LoVo (cell line): ENCODE measurements at regions not wholly inside any gene's neighbourhood (a gene's known extent, or its start where the extent isn't known, plus 50 kb on each side); places are given as distances from the start of the nearest gene placed in this dataset.

Source experiments
- DNase-seq: peaks from one replicate; pipeline ENCODE4 v3.0.0-alpha.2; 2016; ENCODE audit warnings: low spot score

DNA sequence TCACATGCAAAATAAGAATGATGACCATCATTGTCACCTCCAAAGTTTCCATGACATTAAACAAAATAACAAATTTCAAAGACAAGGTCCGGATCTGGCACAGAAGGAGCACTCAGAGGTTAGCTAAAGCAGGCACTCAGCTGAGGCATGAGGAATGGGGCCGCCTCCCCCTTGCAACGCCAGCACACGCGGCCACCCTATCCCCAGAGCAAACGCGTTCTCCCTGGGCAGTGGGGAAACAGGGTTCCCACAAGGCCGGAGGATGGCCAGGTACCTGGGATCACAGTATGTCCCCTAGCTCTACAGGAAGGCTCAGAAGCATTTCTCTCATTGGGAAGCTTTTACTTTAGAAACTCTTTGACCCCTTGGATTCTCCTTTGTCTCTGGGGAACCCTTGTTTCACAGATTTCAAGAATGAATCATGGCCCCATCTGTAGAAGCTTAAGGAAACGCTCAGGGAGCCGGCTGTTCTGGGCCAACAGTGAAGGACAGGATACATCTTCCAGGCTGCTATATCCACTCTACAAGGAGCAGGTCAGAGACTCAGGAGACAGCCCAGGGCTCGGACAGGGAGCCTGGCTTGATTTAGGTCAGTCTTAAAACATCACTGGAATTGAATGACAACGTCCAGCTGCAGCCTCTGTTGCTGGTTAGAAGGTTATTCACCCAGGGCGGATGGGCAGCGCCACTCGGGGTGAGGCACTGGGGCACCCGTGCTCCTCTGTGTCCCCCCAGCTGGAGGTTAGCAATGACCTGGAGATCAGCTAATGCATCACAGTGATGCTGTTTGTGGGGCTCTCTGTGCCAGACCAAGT lies 496.4 kb downstream of the NPHP4 start:
- DNase-seq = no peak

DNA sequence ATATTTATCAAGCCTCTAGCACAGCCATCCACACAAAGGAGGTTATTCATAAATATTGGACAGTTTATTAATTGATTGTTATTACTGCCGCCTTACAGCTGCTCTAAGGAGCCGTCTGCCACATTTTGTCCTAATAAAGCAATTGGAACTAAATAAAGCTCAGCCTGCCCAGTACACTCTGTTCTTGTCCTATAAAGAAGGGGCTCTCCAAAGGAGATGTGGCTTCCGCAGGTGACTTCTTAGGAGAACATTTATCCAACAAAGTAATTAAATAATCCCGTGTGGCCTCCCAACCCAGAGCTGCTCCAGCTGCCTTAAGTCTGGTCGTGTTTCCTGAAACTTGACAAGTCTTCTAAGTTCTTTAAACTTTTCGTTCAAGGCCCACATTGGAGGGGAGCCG lies 497.7 kb downstream of the NPHP4 start:
- DNase-seq = no peak

DNA sequence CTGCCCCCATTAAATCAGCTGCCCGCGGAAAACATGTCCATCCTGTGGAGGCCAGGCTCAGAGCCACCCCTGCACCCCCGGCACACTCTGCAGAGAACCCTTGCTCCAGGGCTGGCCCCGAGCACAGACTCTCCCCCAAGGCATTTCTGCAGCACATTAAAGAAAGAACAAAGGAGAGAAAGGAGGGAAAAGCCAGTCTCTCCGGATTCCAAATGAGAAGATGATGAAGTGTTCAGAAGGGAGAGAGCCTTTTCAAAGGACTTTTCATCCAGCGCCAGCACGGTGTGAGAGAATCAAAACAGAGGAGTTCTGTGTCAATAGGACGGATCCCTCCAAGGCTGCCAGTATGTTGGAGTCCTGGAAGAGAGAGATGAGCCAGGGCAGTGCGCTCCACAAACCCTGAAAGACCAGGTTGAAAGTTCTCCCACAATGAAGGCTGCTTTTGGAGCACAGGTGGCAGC lies 498.3 kb downstream of the NPHP4 start:
- DNase-seq = no peak

DNA sequence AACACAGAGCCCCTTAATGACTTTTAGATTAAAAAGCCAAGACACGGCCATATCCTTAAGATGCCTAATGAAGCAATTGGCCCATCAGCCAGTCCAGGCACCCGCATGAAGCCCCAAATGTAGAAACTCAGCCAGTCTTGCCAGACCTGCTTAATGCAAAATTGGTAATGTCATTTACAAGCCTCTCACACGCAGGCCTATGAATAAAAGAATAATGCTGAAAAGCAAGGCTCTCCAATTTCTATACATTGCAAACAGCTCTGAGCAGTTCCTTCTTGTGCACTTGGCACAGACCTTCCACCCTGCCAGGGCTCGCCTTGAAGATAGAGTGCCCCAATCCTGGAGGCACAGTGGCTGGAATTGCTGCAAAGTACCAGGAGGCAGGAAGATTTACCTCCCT lies 498.9 kb downstream of the NPHP4 start:
- no peak for DNase-seq

DNA sequence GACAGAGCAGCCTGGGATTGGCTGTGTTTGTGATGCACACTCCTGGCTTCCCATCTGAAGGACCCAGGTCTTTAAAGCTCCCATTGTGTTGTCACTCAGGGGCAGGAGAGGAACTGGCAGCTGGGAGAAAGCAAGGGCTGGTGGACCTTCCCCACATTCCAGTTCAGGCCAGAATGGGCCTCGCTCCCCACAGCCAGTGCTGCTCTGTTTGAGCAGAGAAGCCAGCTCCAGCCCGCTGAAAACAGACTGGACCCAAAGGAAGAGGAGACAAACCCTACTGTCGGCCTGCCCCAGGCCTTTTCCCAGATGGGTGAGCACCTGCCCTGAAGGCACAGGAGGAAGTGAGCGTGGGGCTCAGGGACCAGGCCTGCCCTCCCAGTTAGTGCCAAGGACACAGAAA lies 499.4 kb downstream of the NPHP4 start:
- no peak for DNase-seq

DNA sequence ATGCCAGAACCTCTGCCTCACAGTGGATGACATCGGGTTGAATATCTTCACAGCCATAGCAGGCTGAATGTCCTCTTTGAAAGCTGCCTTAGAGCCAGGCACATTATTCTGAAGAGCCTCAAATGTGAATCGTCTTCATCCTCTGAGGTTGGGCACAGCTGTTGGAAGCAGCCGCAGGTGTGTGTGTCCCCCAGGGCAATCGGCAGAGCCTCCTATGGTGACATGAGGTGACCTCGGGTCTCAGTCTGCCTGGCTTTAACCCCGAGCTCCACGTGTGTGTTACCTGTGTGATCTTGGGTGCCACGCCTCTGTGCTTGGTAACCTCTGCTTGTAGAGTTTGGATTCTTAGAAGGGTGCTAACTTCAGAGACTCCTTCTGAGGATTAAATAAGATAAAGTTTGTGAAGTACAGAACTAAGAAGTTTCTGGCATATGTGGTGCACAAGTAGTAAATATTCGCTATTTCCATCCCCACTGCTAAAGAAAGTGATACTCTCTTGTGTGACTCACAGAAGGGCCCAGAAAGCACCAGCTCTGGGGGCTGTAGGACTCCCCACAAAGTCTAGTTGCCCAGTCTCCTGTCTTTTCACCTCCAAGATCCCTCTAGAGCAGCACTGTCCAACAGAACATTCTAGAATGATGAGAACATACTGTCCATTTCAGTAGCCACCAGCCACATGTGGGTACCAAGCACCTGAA lies 500.9 kb downstream of the NPHP4 start:
- no peak for DNase-seq

DNA sequence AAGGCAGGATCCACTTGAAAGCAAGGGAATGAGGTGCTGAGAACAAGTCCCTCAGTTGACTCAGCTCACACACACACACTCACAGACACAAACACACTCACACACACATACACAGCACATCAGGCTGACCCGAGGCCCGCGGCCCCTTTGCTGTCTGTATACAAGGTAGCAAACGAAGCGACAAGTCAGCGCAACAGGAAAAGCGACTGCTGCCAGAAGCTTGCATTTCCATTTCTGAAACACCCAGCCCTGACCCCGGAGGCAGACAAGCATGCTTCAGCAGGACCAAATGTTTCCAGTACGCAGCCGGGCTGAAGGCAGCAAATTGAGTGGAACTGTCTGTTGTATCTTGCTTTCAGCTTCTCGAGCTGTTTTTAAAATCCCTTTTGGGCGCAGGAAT lies 501.6 kb downstream of the NPHP4 start:
- no peak for DNase-seq

DNA sequence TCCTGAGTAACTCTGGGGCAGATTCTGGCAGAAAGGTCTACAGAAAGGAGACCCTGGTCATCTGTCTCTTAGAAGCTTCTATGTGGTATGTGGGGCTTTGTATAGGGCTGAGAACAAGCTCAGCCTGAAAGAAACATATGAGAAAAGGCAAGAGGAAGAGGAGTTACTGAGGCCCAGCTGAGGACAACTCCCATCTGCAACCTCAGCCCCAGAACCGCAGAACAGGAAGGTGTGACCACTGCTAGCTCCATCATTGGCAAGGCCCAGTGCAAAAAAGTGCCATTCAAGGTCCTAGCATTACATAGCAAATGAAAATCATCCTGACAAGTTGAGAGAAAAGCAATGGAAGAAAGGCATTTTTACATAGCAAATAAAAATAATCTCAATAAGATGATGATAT lies 503.8 kb downstream of the NPHP4 start:
- no peak for DNase-seq

DNA sequence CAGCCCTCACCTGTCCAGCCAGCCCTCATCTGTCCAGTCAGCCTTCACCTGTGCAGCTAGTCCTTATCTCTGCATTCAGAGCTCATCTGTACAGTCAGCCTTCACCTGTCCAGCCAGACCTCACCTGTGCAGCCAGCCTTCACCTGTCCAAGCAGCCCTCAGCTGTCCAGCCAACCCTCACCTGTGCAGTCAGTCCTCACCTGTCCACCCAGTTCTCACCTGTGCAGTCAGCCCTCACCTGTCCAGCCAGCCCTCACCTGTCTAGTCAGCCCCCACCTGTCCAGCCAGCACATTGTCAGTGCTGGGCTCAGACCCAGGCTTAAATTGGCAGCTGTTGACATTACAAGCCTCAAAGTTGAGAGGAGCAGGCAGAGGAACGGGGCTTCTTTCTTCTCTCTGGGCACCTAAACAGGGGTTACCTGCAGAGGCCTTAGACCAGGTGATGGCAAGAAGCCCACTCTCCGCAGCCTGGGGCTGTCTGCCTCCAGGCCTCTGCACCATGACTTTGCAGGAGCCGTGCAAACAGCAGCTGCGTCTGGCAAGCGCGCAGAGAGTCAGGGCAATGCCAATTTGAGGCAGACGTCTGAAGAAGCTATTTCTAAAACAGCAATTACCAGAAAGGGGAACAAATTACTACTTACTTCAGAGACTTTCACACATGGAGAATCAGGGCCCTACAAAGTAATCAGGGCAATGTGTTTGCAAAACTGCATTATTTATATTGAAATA lies 506.1 kb downstream of the NPHP4 start:
- no peak for DNase-seq

DNA sequence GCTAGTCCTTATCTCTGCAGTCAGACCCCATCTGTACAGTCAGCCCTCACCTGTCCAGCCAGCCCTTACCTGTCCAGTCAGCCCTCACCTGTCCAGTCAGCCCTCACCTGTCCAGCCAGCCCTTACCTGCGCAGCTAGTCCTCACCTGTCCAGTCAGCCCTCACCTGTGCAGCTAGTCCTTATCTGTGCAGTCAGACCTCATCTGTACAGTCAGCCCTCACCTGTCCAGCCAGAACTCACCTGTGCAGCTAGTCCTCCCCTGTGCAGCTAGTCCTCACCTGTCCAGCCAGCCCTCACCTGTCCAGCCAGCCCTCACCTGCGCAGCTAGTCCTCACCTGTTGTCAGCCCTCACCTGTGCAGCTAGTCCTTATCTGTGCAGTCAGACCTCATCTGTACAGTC lies 506.8 kb downstream of the NPHP4 start:
- no peak for DNase-seq

DNA sequence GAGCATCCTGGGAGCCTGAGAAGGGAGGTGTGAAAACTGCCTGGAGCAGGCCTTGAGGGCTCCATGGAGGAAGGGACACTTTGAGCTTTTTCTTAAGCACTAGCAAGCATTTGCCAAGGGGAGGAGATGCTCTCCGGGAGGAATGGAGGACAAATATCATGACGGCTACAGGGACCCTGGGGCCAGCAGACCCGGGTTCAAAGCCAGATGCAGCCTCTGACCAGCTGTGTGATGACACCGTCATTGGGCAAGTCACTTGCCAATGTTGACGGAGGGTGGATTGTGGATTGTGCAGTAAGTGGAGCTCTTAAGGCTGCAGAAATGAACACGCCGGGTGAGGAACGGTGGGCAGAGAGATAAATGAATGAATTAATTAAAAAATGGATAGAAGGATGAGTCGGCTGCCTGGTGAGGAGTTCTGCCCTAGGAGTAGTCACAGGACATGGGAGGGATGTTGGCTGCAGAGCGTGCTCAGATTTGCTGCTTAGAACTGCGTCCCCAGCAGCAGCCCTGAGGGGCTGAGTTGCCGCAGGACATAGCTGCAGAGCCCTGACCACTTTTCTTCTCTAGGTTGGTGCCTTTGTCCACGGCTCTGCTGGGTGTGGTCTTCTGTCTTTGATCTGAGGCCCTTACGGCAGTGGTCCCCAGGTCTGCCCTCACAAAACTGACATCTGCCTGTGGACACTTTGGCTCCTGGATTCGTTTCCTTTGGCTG lies 507.6 kb downstream of the NPHP4 start:
- no peak for DNase-seq

DNA sequence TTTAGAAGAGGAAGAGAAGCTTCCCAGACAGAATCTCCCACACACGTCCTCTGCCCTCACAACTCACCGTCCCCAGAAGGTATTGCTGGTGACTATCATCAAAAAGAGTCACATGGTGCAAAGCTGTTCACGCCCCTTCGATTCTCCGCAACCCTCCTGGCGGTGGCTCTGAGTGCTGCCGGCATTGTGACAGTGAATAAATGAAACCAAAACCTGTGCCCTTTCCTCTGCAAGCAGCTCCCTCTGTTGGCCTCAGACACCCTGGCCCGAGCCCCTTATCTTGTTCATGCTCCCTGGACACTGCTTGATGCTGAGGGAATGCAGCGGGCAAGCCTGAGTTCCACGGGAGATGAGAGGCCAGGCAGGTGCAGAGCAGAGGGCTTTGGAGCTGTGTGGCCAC lies 510.3 kb downstream of the NPHP4 start:
- DNase-seq = no peak

DNA sequence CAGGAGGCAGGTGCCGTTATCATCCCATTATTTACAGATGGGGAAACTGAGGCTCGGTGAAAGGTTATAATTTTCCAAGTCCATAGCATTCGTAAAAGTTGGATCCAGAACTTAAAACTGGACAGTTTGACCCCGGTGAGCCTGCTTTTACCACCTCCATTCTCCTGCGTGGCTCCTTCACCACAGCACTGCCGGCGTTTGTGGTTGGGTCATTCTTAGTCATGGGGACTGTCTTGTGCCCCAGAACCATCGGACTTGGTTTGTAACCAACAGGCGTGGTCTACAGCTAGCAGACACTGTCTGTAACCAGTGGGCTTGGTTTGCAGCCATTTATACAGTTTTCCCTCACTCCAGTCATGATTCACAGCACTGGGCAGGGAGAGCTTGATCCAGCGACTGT lies 511.3 kb downstream of the NPHP4 start:
- DNase-seq = no peak

DNA sequence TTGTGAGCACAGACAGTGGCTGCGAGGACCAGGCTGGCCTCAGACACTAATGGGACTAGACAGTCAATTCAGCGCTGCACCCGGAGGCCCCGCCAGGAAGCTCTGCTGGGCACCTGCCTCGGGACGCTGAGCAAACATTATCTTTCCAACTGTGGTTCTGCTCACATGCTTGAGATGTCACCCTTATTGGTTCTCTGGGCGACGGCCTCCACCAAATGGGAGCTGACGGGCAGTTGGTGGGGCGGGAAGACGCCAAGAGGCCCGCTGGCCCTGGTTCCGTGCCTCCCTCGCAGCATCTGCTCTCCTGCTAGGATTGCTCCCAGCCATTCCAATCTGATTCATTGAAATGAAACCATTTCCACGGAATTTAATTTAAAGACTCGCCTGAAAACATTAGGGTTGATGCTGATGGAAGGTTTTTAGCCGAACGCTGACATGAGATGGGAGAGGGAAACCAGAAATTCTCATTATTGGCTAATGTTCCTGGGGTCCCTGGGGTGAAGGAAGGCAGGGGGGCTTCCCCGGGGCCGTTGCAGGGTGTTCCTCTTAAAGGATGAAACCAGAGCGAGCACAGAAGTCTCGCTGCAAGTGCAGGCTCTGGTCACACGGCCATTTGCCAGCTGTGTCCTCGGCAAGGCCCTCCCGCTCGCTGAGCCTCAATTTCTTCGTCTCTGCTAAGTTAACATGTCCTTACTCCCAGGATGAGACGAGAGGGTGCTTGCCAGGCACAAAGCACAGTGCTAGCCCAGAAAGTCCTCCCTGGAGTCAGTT lies 512.2 kb downstream of the NPHP4 start:
- DNase-seq = no peak

DNA sequence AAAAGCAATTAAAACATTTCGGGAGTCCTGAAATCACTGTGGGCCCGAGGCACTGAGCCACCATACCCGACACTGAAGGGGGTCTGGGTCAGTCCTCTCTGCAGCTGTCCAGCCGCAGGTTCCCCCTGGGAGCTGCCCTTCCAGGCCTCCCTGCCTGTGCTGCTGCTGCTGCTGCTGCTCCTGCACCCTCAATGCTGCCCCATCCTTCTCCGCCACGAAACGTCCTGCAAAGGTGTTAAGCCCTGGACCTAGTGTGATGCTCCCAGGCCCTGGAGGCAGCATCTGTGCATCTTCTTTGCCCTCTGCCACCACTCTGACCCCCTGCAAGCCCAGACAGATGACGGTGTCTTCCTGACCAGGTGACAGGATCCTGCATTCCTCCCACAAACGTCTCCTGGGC lies 513.3 kb downstream of the NPHP4 start:
- no peak for DNase-seq

DNA sequence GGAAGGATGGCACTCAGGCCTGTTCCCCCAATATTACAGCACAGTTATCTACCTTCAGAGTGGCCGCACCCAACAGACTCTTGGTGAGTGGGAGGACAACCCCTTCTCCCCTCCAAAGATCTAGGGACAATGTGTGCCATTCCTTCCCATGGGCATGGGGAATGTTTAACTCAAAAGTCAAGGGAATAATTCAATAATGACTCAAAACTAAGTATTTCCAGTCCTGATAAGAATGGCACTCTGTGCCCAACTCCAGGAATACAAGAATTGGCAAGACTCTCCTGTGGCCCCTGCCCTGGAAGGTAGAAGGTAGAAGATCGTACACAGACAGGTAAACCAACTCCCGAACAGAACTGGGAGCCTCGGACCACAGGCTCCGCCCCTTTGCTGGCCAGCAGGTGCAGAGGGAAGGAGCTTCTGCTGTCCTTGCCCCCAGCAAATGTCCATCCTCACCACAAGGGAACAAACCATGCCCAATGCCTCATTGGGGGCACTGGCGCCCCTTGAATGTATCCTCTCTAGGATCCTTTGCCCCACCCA lies 514.0 kb downstream of the NPHP4 start:
- DNase-seq = no peak

DNA sequence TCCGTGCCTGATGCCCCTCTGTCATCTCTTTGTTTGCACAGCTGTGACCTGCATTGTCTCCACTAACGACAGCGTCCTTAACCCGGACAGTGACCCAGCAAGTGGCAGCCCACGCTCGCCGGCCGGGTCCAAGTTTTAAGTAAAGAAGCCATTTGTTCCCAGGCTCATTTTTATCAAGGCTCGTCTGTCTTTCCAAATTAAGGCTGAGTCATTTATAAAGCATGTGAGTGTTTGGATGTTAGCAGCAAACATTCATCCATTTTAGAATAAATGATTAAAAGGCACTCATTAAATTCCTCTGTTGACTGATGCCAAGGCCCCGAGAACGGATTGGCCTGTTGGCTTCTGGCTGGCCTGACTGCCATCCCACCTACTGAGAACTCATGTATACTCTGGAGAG lies 514.5 kb downstream of the NPHP4 start:
- no peak for DNase-seq

DNA sequence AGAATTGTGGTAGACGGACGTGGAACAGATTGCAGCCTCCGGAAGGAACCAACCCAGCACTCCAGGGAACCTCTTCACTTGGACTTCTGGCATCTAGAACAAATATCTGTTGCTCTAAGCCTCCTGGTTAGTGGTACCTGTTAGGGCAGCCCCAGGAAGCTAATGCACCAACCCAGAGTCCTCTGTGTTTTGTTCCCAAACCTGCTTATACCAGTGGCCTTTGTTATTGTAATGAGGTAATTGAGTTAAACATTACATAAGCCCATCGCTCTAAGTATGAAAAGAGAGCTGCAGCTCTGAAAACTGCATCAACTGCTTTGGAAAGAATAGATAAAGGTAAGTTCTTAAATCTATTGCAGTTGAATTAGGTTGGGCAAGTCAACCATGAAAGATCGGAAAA lies 516.7 kb downstream of the NPHP4 start:
- no peak for DNase-seq

DNA sequence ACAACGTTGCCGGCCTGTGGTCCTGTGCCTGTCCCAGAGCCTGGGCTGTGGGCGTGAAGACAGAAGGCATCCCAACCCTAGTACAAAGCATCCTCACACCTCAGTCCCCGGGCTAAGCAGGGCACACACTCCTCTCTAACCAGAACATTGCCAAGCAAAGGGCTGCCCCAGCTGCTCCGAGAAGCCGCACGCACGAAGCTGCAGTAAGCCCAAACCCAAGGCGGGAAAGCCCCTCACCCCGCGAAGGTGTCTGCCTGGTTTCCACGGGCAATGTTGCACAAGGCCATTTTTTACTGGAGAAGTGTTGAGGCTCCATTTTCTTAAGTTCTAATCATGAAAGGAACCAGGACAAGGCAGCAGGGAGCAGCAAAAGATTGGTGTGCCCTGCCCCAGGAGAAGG lies 519.0 kb downstream of the NPHP4 start:
- DNase-seq = no peak

DNA sequence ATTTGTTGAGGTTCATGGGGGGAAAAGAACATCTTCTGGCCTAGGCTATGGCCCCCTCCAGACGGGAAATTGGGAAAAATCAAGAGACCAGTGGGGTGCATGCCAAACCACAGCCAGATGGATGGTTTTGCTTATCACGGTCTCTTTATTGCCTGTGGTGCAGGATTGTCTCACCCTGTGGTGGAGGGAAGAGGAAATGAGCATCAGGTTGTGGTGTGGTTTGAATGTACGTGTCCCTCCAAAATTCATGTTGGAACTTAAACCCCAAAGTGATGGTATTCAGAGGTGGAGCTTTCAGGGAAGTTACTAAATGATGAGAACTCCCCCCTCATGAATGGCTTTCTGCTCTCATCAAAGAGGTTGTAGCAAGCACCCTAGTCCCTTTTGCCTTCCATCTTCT lies 525.7 kb downstream of the NPHP4 start:
- DNase-seq = no peak

DNA sequence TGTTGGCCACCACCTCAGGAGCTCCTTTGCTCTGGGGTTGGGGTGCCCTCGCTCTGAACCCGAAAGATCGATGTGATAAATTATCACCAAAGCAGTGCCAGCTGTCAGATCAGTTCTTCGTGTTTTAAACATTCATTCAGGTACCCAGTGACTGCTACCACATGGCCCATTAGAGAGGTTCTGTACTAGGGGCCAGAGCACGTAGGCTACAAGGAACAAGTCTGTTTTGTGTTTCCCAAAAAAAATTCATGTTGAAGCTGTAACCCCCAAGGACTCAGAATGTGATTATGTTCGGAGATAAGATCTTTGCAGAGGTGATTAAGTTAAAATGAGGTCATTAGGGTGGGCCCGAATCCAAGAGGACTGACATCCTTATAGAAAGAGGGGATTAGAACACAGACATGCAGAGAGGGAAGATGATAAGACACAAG lies 526.9 kb downstream of the NPHP4 start:
- no peak for DNase-seq
